GM12872 (cell line): ENCODE measurements at regions not wholly inside any gene's neighbourhood (a gene's known extent, or its start where the extent isn't known, plus 50 kb on each side); places are given as distances from the start of the nearest gene placed in this dataset.

Experiments
- CTCF ChIP-seq: IDR thresholded peaks from 3 replicates; pipeline ENCODE4 v1.5.1; 2011; ENCODE audit warnings: low read depth, mild to moderate bottlenecking, low read length, moderate library complexity; ENCODE audit not compliant: insufficient read depth

DNA sequence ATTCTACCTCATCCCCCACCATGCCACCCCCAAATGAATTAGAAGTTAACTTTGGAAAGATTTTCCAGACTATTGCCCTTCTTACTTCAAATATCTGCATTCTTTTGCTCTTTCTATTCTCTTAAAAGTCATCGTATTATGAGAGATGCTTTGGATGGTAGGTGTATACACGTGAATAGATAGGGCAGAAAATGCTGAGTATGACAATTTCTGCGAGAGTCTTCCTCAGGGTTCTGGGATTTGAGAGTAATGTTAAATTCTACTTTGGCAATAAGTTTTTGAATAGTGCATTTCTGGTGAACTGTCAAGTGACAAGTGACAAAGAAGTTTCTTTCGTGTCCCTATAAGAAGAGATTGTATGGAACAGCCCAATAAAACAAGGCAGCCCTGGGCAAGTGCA lies 137.6 kb upstream of the DSEL start:
- TF ChIP-seq CTCF, result no peak

DNA sequence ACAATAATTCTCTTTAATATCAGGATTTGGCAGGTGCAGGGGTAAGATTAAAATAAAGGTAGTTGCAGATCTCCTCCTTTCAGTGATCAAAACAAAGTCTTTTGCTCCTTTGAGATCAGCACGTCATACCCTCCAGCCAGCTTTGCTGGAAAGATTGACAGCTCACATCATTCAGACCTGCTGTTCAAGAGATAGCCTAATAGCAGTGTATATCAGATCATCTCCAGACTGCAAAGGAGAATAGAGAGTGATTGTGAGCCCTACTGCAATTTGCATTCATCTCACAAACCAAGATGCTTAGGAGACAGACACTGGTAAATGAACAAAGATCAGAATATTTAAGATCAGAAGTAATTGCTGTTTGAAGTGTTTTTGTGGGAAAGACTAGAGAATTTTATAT lies 135.8 kb upstream of the DSEL start:
- no peak for TF ChIP-seq CTCF

GRCh38 chr18:67651438-67651837 lies 134.9 kb upstream of the DSEL start:
- TF ChIP-seq CTCF, result no peak

GRCh38 chr18:67650686-67651385 lies 134.3 kb upstream of the DSEL start:
- no peak for TF ChIP-seq CTCF

DNA sequence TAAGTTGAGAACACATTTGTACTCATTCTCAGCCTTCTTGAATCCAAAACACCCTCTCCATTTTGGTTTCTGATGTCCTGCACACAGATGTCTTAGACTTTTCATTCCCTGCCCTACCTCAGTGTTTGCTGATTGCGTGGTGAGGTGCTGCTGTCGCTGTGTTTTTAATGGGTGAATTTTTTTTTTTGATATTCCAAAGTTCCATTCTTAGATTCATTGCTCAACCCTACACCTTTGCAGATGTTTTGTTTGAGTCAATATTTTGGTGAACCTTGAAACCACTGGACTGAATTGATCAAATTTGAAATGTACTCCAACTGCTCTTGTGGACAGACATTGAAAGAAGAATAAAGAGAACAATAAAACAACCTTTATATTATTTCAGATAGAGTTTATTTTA lies 130.4 kb upstream of the DSEL start:
- TF ChIP-seq CTCF, result no peak

GRCh38 chr18:67644226-67644625 lies 127.7 kb upstream of the DSEL start:
- TF ChIP-seq CTCF, result no peak

GRCh38 chr18:67639872-67640271 lies 123.4 kb upstream of the DSEL start:
- TF ChIP-seq CTCF, result no peak
